IMR-90 (cell line): ENCODE measurements at regions not wholly inside any gene's neighbourhood (a gene's known extent, or its start where the extent isn't known, plus 50 kb on each side); places are given as distances from the start of the nearest gene placed in this dataset.

Source experiments
- BHLHE40 ChIP-seq: fragments of 150-350 bp; IDR thresholded peaks from 2 replicates; pipeline ENCODE4 v1.6.1; 2016; ENCODE audit warnings: mild to moderate bottlenecking, low read depth, low read length
- CEBPB ChIP-seq: IDR thresholded peaks from 2 replicates; pipeline ENCODE4 v1.6.1; 2012; ENCODE audit warnings: low read depth, low read length, improper control_type of control experiment
- CHD1 ChIP-seq: IDR thresholded peaks from 2 replicates; pipeline ENCODE4 v1.6.1; 2012; ENCODE audit warnings: low read depth, low read length, improper control_type of control experiment
- CTCF ChIP-seq: conservative IDR thresholded peaks from 2 replicates; pipeline ENCODE4 v1.5.1; 2012; ENCODE audit warnings: mild to moderate bottlenecking, low read depth, low read length, improper control_type of control experiment
- MAFK ChIP-seq: IDR thresholded peaks from 2 replicates; pipeline ENCODE4 v1.6.1; 2012; ENCODE audit warnings: low read depth, low read length, improper control_type of control experiment
- MAZ ChIP-seq: IDR thresholded peaks from 2 replicates; pipeline ENCODE4 v1.6.1; 2012; ENCODE audit warnings: low read depth, mild to moderate bottlenecking, low read length, improper control_type of control experiment, moderate library complexity, borderline replicate concordance
- MXI1 ChIP-seq: IDR thresholded peaks from 2 replicates; pipeline ENCODE4 v1.6.1; 2012; ENCODE audit warnings: low read depth, mild to moderate bottlenecking, low read length, moderate library complexity, borderline replicate concordance
- NFE2L2 ChIP-seq: fragments of 150-350 bp; IDR thresholded peaks from 2 replicates; pipeline ENCODE4 v1.6.1; 2016; ENCODE audit warnings: low read depth, mild to moderate bottlenecking, low read length
- POLR2A ChIP-seq: IDR thresholded peaks from 2 replicates; pipeline ENCODE4 v1.6.1; 2012; ENCODE audit warnings: mild to moderate bottlenecking, low read depth, low read length
- RAD21 ChIP-seq: IDR thresholded peaks from 2 replicates; pipeline ENCODE4 v1.6.1; 2012; ENCODE audit warnings: low read length, improper control_type of control experiment
- RCOR1 ChIP-seq: IDR thresholded peaks from 2 replicates; pipeline ENCODE4 v1.6.1; 2012; ENCODE audit warnings: mild to moderate bottlenecking, low read length, improper control_type of control experiment; ENCODE audit not compliant: insufficient replicate concordance
- SMC3 ChIP-seq: fragments of 150-350 bp; IDR thresholded peaks from 2 replicates; pipeline ENCODE4 v1.6.1; 2016; ENCODE audit warnings: low read depth, mild to moderate bottlenecking, antibody characterized with exemption, low read length, moderate library complexity

DNA sequence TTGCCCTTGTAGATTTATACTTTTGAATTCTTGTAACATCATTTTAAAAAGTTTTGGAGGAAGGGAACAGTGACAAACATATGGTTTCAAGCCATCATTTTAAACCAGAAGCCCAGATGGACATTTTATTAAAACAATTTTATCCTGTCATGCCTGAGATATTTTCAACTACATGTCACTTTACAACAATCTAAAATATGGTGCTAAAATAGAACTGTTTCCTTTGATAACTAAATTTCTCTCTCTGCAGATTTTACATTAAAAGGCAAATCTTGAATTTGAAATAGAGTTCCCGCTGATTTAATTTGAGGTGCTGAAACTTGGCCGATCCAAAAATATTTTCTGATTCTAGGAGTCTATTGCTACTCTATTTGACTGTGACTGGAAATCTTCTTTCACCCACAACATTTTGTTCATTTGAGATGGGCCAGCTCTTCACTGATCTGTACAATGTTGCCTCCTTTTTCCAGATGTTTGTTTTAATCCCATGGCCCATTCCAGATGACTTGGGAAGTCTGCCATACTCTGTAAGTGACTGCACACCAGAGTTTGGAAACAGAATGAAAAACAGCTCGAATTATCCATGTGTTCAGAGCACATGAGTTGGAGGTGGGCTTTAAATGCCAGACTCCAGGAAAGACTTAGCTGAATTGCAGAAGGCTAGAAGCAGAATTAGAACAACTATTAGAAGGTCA, 402.5 kb downstream of the TMEM135 start:
- TF ChIP-seq POLR2A (no peak), MAZ (no peak), CTCF (no peak), RCOR1 (no peak), CHD1 (no peak), BHLHE40 (no peak), NFE2L2 (no peak), MXI1 (no peak), MAFK (no peak), RAD21 (no peak), SMC3 (no peak), CEBPB (no peak)
